Fibroblast of the aortic adventitia (primary cell): ENCODE measurements at regions not wholly inside any gene's neighbourhood (a gene's known extent, or its start where the extent isn't known, plus 50 kb on each side); places are given as distances from the start of the nearest gene placed in this dataset.
A peak's percentile ranks its signal among the peaks of the same experiment; 100 is the strongest.

ENCODE experiments used
- DNase-seq: peaks from one replicate; pipeline ENCODE4 v3.0.0-alpha.2; 2010; ENCODE audit warnings: low read depth
- H3K4me3 ChIP-seq: 2 replicates; pipeline ENCODE4 v1.5.1; 2011; ENCODE audit warnings: low read depth, mild to moderate bottlenecking, control low read depth, low read length, moderate library complexity
- TF ChIP-seq, protein P1 (sequence below): IDR thresholded peaks from 2 replicates; pipeline ENCODE4 v1.5.1; 2011; ENCODE audit warnings: mild to moderate bottlenecking, low read length, control low read depth, inconsistent platforms; ENCODE audit not compliant: insufficient read depth

DNA sequence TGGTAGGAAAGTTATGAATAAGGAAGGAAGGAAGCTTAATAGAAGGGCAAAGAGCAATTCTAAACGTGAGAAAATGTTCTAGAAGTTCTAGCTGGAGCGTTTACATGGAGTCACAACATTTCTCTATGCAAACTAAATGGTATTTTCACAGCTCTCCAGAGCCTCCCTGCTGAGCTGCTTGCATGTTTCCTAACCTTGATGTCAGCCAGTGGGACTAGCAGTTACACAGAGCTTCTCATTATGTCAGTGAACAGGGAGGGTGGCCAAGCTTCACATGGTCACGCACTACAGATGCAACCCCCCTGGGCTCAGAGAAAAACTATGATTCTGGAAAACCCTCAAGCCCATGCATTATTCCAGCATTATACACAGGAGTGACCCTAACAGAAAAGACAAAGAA is 153.4 kb upstream of the CCDC150 start:
- peak; percentile 18 for DNase-seq
- TF ChIP-seq, protein P1, sequence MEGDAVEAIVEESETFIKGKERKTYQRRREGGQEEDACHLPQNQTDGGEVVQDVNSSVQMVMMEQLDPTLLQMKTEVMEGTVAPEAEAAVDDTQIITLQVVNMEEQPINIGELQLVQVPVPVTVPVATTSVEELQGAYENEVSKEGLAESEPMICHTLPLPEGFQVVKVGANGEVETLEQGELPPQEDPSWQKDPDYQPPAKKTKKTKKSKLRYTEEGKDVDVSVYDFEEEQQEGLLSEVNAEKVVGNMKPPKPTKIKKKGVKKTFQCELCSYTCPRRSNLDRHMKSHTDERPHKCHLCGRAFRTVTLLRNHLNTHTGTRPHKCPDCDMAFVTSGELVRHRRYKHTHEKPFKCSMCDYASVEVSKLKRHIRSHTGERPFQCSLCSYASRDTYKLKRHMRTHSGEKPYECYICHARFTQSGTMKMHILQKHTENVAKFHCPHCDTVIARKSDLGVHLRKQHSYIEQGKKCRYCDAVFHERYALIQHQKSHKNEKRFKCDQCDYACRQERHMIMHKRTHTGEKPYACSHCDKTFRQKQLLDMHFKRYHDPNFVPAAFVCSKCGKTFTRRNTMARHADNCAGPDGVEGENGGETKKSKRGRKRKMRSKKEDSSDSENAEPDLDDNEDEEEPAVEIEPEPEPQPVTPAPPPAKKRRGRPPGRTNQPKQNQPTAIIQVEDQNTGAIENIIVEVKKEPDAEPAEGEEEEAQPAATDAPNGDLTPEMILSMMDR, result no peak
- no peak overlapping the region for H3K4me3 ChIP-seq

DNA sequence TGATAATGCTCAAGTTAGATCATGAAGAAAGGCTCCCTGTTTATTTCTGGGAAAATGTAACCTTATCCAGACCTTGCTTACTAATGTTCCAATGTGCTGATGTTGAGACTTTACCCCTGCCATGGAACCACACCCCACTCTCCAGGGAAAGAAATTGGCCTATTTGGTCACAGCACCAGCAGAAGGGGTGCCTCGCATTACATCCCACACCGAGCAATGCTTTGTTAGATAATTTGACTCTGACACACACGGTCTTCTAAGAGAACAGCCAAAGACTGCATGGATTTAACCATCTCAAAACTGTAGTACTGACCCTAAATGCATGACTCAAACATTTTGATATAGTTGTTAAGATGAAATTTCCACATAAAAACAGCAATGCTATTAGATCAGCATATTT is 152.1 kb upstream of the CCDC150 start:
- no peak overlapping the region for H3K4me3 ChIP-seq
- peak; percentile 58 for DNase-seq
- TF ChIP-seq, protein P1, result no peak

DNA sequence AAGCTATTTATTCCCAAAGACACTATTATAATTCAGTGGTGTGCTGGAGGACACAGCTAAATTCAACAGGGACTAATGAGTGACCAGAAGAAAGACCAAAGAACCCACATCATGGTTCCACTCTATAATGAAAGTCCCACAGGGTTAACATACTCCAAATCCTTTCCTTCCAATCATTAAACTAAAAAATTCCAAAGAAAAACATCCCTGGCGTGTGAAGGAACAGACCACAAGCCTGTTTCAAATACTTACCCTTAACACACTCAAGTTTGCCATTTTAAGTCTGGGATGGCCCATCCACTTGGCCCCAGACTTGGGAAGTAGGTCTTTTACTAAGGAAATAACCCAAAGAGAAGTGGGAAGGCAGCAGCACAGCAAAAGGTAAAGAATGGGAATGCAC is 150.1 kb upstream of the CCDC150 start:
- no peak overlapping the region for H3K4me3 ChIP-seq
- TF ChIP-seq, protein P1, result no peak
- DNase-seq, result peak; percentile 12

DNA sequence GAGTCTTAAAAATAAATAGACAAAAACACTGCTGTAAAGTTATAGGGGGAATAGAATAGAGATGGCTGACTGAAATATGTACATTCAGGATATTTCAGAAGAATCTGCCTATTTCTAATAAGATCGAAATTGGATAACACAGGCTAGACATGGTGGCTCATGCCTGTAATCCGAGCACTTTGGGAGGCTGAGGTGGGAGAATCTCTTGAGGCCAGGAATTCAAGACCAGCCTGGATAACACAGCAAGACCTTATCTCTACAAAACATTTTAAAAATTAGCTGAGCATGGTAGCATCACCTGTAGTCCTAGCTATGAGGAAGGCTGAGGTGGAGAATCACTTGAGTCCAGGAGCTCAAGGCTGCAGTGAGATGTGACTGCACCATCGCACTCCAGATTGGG is 146.6 kb upstream of the CCDC150 start:
- TF ChIP-seq, protein P1, result no peak
- no peak for DNase-seq
- no peak overlapping the region for H3K4me3 ChIP-seq

DNA sequence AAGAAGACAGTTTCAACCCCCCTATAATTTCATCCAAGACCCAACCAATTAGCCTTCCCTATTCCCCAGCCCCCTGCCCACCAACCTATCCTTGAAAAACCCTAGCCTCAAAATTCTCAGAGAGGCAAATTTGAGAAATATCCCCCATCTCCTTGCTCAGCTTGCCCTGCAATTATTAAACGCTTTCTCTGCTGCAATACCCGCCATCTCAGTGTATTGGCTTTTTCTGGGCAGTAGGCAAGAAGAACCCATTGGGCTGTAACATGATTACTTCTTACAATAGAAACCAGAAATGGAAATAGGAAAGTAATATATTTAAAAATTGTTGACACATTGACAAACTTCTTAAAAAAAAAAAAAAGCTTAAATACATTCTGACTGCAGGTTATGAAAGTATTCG is 140.6 kb upstream of the CCDC150 start:
- no peak overlapping the region for H3K4me3 ChIP-seq
- DNase-seq, result no peak
- TF ChIP-seq, protein P1, result no peak

DNA sequence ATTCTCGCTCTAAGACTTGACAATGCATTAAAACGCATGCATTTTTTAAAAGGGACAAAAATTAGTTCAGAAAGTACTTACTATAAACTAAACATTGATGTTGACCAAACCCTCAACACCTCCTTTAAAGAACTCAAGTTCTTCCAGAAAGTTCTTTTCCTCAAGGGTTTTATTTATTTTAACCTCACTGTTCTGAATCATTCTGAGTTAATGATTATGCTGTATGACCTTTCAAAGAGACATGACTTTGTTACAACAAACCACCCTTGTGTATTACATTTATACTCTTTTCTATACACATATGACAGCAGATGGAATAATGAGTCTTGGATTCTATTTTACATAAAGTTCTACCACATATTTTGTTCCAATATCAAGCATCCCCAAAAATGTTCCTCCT is 139.8 kb upstream of the CCDC150 start:
- TF ChIP-seq, protein P1, result no peak
- no peak overlapping the region for H3K4me3 ChIP-seq
- no peak for DNase-seq

DNA sequence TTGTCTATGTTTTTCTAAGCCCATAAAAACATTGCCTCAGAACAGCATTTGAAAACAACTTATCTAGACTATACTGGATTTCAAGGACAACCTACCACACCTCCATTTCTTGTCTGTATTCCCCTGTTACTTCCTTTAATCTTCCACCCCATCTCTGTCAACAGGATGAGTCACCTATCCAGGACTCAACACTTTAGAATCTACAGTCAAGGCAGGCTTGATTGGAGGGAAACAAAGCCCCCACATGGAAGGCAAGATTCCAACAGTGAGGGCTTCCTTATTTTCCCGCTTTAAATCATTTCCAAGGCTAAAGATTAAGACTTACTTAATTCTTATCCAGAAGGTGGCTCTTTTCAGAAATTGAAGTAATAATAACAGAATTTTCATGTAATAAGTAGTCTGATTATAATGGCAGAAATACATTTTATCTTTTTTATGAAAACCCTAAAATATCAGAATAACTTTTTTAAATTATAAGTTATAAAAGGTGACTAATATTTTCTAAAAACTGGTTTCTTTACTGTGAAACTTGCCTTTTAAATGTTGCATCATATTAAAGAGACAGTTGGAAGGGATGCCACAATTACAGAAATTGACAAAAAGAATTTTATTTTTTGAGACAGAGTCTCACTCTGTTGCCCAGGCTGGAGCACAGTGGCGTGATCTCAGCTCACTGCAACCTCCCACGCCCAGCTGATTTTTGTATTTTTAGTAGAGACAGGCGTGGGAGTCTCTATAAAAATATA is 138.7 kb upstream of the CCDC150 start:
- no peak for DNase-seq
- no peak overlapping the region for H3K4me3 ChIP-seq

More for the DNA sequence above, 138.7 kb upstream of the CCDC150 start:
- TF ChIP-seq, protein P1, result no peak
